Endothelial cell of umbilical vein (primary cell): ENCODE measurements at regions not wholly inside any gene's neighbourhood (a gene's known extent, or its start where the extent isn't known, plus 50 kb on each side); places are given as distances from the start of the nearest gene placed in this dataset.

ENCODE experiments used
- BruUV-seq: library from RNA; stranded (reverse); fragments of 400-500 nt; replicated peaks from 2 replicates; lab custom pipeline; 2021; lab: Mats Ljungman, UMichigan
- CTCF ChIA-PET: fragments of 300-600, 350-600 bp; sonication (Branson Sonifier 250); formaldehyde crosslinking; loops from one replicate; lab custom pipeline; 2021; ENCODE audit warnings: antibody characterized with exemption, inconsistent platforms; lab: Charles Lee
- POLR2A ChIA-PET: fragments of 300-600, 350-600 bp; sonication (Branson Sonifier 250); formaldehyde crosslinking; loops from one replicate; lab custom pipeline; 2021; ENCODE audit warnings: antibody characterized with exemption, inconsistent platforms; lab: Charles Lee
- DNase-seq: peaks from one replicate; pipeline ENCODE4 v3.0.0-alpha.2; 2011; ENCODE audit warnings: low read depth, low spot score
- FAIRE-seq: peaks from 2 replicates; lab custom pipeline; 2011; peaks lifted over from hg19 to GRCh38; lab: Jason Lieb, UNC
- H2AFZ ChIP-seq: 2 replicates; pipeline ENCODE4 v1.6.0; 2012; ENCODE audit warnings: low read depth, low read length, control low read depth, inconsistent platforms
- H3K27ac ChIP-seq: 2 replicates; pipeline ENCODE4 v1.5.1; 2011; ENCODE audit warnings: low read depth, mild to moderate bottlenecking, control low read depth, low read length, moderate library complexity; ENCODE audit not compliant: insufficient read depth
- H3K27me3 ChIP-seq, 2 experiments: 2 replicates each; pipeline versions ENCODE4 v1.6.0 to v1.6.1; 2011; ENCODE audit warnings: low read length in 2 of 2, mixed read lengths in 1 of 2; ENCODE audit not compliant: control insufficient read depth in 2 of 2, insufficient read depth in 2 of 2
- H3K36me3 ChIP-seq, 2 experiments: 2 replicates in 1 of 2; 3 replicates in 1 of 2; pipeline ENCODE4 v1.5.1; 2011; ENCODE audit warnings: low read length in 2 of 2, mild to moderate bottlenecking in 1 of 2, moderate library complexity in 1 of 2; ENCODE audit not compliant: control insufficient read depth in 2 of 2, insufficient read depth in 2 of 2; ENCODE audit errors: extremely low read depth in 1 of 2
- H3K4me1 ChIP-seq: 3 replicates; pipeline ENCODE4 v1.5.1; 2011; ENCODE audit warnings: mild to moderate bottlenecking, low read length; ENCODE audit not compliant: control insufficient read depth, insufficient read depth; ENCODE audit errors: extremely low read depth
- H3K4me2 ChIP-seq: 2 replicates; pipeline ENCODE4 v1.6.1; 2011; ENCODE audit warnings: low read length, control low read depth, mixed read lengths; ENCODE audit not compliant: insufficient read depth
- H3K4me3 ChIP-seq, 3 experiments: fragments of 200-600 bp in 1 of 3; sonication (generic), shearing (Covaris generic) in 1 of 3; replicated peaks in 1 of 3; 2 replicates each; pipeline ENCODE4 v1.5.1; 2011 to 2016; ENCODE audit warnings: control low read depth in 3 of 3, low read length in 3 of 3, mild to moderate bottlenecking in 2 of 3, inconsistent platforms in 1 of 3, low read depth in 1 of 3, moderate library complexity in 1 of 3; ENCODE audit not compliant: insufficient read depth in 1 of 3
- H3K79me2 ChIP-seq: 2 replicates; pipeline ENCODE4 v1.6.0; 2012; ENCODE audit warnings: low read length, inconsistent platforms; ENCODE audit not compliant: control insufficient read depth, insufficient read depth
- H3K9ac ChIP-seq: replicated peaks from 2 replicates; pipeline ENCODE3; 2011; ENCODE audit warnings: low read length, control low read depth; ENCODE audit not compliant: insufficient read depth; ENCODE audit errors: extremely low read depth
- H3K9me1 ChIP-seq: replicated peaks from 3 replicates; pipeline ENCODE4 v1.6.0; 2011; ENCODE audit warnings: mild to moderate bottlenecking, low read length; ENCODE audit not compliant: control insufficient read depth, insufficient read depth; ENCODE audit errors: extremely low read depth
- H3K9me3 ChIP-seq: replicated peaks from 2 replicates; pipeline ENCODE4 v1.5.1; 2012; ENCODE audit warnings: low read length, inconsistent platforms; ENCODE audit not compliant: control insufficient read depth, insufficient read depth
- H4K20me1 ChIP-seq: replicated peaks from 2 replicates; pipeline ENCODE3; 2011; ENCODE audit warnings: mild to moderate bottlenecking, low read length; ENCODE audit not compliant: control insufficient read depth, insufficient read depth; ENCODE audit errors: extremely low read depth
- EZH2 ChIP-seq: IDR thresholded peaks from 2 replicates; pipeline ENCODE4 v1.6.1; 2012; ENCODE audit warnings: borderline replicate concordance, low read depth, mild to moderate bottlenecking, moderate library complexity, low read length, inconsistent platforms; ENCODE audit not compliant: severe bottlenecking
- FOS ChIP-seq: IDR thresholded peaks from 2 replicates; pipeline ENCODE4 v1.6.1; 2011; ENCODE audit warnings: mild to moderate bottlenecking, low read length, moderate library complexity, borderline replicate concordance; ENCODE audit not compliant: insufficient read depth
- GATA2 ChIP-seq: IDR thresholded peaks from 2 replicates; pipeline ENCODE4 v1.7.0; 2011; ENCODE audit warnings: low read depth, mild to moderate bottlenecking, moderate library complexity, mixed read lengths, low read length; ENCODE audit not compliant: insufficient read length, insufficient read depth
- JUN ChIP-seq: IDR thresholded peaks from 2 replicates; pipeline ENCODE4 v1.6.1; 2011; ENCODE audit warnings: borderline replicate concordance, low read depth; ENCODE audit not compliant: insufficient read length, insufficient read depth
- MAX ChIP-seq: IDR thresholded peaks from 2 replicates; pipeline ENCODE4 v1.6.1; 2011; ENCODE audit not compliant: insufficient read depth, insufficient read length
- MYC ChIP-seq: IDR thresholded peaks from one replicate; pipeline ENCODE4 v1.6.1; 2011; ENCODE audit warnings: mild to moderate bottlenecking, low read depth, low read length
- POLR2A ChIP-seq: IDR thresholded peaks from 2 replicates; pipeline ENCODE4 v1.6.1; 2012; ENCODE audit warnings: low read depth, mild to moderate bottlenecking, control low read depth, low read length
- POLR2AphosphoS5 ChIP-seq: IDR thresholded peaks from 2 replicates; pipeline ENCODE4 v1.6.1; 2012; ENCODE audit warnings: low read depth, mild to moderate bottlenecking, control low read depth, low read length, moderate library complexity; ENCODE audit not compliant: insufficient read depth
- dilution Hi-C: fragments of 300-500 bp; cut with MboI; formaldehyde crosslinking; loops from one replicate; pipeline ENCODE4 v1.15.0; 2019; ENCODE audit warnings: low sequenced_read_pairs; ENCODE audit not compliant: extremely low pct_ligation_motif_present
- intact Hi-C: fragments of 100-400 bp; cut with micrococcal nuclease; formaldehyde crosslinking; loops from one replicate; pipeline ENCODE4 v1.10.0; 2022
- TF ChIP-seq, protein P1 (sequence below), 2 donors: IDR thresholded peaks; 1 replicate in 1 of 2; 2 replicates in 1 of 2; pipeline ENCODE4 v1.5.1; 2011; ENCODE audit warnings: low read length in 2 of 2, mild to moderate bottlenecking in 2 of 2, moderate library complexity in 2 of 2, control low read depth in 1 of 2, inconsistent platforms in 1 of 2, low read depth in 1 of 2; ENCODE audit not compliant: insufficient read depth in 1 of 2; ENCODE audit errors: extremely low read depth in 1 of 2

GRCh38 chr18:44033144-44033701 lies 647.5 kb upstream of the SETBP1 start:
- Histone ChIP-seq H3K4me3 (no peak overlapping the region), H3K9me1 (no peaks in the 10 kb centered on the region), H3K36me3 (no peaks in the 10 kb centered on the region), H3K4me2 (no peak overlapping the region), H3K9ac (no peak overlapping the region), H3K4me1 (no peaks in the 10 kb centered on the region), H2AFZ (no peak overlapping the region), H3K27ac (no peak overlapping the region), H4K20me1 (no peaks in the 10 kb centered on the region), H3K27me3 (no peaks in the 10 kb centered on the region), H3K79me2 (no peaks in the 10 kb centered on the region), H3K9me3 (no peaks in the 10 kb centered on the region)
- DNase-seq (no peak), FAIRE-seq (no peak)
- CTCF ChIA-PET: no interaction called here
- BruUV-seq: no TSS peak
- POLR2A ChIA-PET: no interaction called here
- intact Hi-C loops: no loop called here
- TF ChIP-seq POLR2AphosphoS5 (no peak), FOS (no peak), MYC (no peak), MAX (no peak), JUN (no peak), GATA2 (no peak), POLR2A (no peak), EZH2 (no peak)
- TF ChIP-seq, protein P1, sequence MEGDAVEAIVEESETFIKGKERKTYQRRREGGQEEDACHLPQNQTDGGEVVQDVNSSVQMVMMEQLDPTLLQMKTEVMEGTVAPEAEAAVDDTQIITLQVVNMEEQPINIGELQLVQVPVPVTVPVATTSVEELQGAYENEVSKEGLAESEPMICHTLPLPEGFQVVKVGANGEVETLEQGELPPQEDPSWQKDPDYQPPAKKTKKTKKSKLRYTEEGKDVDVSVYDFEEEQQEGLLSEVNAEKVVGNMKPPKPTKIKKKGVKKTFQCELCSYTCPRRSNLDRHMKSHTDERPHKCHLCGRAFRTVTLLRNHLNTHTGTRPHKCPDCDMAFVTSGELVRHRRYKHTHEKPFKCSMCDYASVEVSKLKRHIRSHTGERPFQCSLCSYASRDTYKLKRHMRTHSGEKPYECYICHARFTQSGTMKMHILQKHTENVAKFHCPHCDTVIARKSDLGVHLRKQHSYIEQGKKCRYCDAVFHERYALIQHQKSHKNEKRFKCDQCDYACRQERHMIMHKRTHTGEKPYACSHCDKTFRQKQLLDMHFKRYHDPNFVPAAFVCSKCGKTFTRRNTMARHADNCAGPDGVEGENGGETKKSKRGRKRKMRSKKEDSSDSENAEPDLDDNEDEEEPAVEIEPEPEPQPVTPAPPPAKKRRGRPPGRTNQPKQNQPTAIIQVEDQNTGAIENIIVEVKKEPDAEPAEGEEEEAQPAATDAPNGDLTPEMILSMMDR (IDR thresholded peaks at IDR 0.05; ENCODE audit: extremely low read depth in 1 of 2, insufficient read depth in 1 of 2, low read depth in 1 of 2, low read length in 2 of 2): no peak
- dilution Hi-C loops: no loop called here
